ENCODE measurements at regions not wholly inside any gene's neighbourhood (a gene's known extent, or its start where the extent isn't known, plus 50 kb on each side); places are given as distances from the start of the nearest gene placed in this dataset.

DNA sequence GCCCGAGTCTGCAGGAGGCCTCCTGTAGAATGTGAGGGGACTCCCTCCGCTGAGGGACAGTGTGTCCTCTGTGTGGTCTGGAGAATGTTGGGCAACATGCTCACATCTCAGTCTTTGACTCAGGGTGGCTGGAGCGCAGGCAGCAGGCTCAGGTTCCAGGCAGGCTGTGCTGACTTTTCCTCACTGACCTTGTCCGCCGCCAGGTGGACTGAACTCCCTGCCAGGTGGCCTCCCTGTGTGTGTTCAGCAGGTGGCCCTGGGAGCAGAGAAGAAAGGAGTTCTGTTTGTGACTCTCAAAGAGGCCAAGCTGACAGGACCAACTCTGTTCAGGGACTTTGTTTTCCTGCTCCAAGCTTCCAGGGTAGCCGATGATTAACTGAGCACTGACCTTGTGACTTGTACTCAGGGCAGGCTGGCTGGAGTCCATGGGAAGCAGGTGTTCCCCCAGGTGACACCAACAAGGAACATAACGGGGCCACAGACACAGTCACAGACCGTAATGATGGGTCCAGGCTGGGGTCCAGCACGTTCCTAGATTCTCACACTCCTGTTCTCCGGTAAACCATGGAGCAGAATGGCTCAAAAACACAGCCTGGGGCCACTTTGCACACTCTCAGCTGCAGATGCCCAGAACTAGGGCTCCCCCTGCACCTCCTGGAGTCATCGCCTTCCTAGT is 439.8 kb downstream of the RNF144A start:
- no peaks in the 10 kb centered on the region for H3K79me2 ChIP-seq (ENCODE audit: control insufficient read depth, low read length)
- H3K27me3 ChIP-seq (ENCODE audit: control insufficient read depth, low read length), result no peaks in the 10 kb centered on the region; the same call in 1 of the 2 replicates
- H3K9me3 ChIP-seq (ENCODE audit: control insufficient read depth, insufficient read depth, low read length), result no peaks in the 10 kb centered on the region
- no peaks in the 10 kb centered on the region for H3K36me3 ChIP-seq (ENCODE audit: control insufficient read depth, low read length)
- H3K27ac ChIP-seq (ENCODE audit: low read depth, low read length), result no peak overlapping the region
- no peaks in the 10 kb centered on the region for H3K4me1 ChIP-seq (ENCODE audit: control insufficient read depth, low read length)
- H3K4me3 ChIP-seq (ENCODE audit: low read length), result no peak overlapping the region
- TF ChIP-seq, protein P1, sequence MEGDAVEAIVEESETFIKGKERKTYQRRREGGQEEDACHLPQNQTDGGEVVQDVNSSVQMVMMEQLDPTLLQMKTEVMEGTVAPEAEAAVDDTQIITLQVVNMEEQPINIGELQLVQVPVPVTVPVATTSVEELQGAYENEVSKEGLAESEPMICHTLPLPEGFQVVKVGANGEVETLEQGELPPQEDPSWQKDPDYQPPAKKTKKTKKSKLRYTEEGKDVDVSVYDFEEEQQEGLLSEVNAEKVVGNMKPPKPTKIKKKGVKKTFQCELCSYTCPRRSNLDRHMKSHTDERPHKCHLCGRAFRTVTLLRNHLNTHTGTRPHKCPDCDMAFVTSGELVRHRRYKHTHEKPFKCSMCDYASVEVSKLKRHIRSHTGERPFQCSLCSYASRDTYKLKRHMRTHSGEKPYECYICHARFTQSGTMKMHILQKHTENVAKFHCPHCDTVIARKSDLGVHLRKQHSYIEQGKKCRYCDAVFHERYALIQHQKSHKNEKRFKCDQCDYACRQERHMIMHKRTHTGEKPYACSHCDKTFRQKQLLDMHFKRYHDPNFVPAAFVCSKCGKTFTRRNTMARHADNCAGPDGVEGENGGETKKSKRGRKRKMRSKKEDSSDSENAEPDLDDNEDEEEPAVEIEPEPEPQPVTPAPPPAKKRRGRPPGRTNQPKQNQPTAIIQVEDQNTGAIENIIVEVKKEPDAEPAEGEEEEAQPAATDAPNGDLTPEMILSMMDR (IDR thresholded peaks at IDR 0.05; ENCODE audit: low read depth, low read length, poor library complexity, severe bottlenecking), result no peak
- TF ChIP-seq EZH2phosphoT487 (IDR thresholded peaks at IDR 0.05; ENCODE audit: borderline replicate concordance, low read length), result no peak
- H3F3A ChIP-seq (ENCODE audit: control insufficient read depth, insufficient read depth), result no peaks in the 10 kb centered on the region
- no peaks in the 10 kb centered on the region for H3K9me2 ChIP-seq (replicated peaks; ENCODE audit: control insufficient read depth, low read length)
- no peaks in the 10 kb centered on the region for H4K20me1 ChIP-seq (ENCODE audit: control insufficient read depth, insufficient read depth, low read depth, low read length)
- no peak overlapping the region for H3K4me2 ChIP-seq (ENCODE audit: low read length)

DNA sequence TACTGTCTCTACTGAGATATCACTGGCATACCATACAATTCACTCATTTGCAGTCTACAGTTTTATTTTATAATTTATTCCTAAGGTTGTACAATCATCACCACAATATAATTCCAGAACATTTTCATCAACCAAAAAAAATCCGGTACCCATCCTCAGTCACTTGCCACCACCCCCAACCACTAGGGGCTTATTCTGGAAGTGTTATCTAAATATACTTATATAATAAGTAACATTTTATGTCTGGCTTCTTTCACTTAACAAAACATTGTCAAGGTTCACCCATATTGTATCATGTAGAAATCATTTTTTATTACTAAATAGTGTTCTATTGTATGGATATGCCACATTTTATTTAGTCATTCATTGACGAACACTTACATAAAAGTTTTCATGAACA is 440.8 kb downstream of the RNF144A start:
- Histone ChIP-seq H3K9me3 (ENCODE audit: control insufficient read depth, insufficient read depth, low read length) (no peaks in the 10 kb centered on the region), H3K4me3 (ENCODE audit: low read length) (no peak overlapping the region), H3K79me2 (ENCODE audit: control insufficient read depth, low read length) (no peaks in the 10 kb centered on the region), H3K36me3 (ENCODE audit: control insufficient read depth, low read length) (no peaks in the 10 kb centered on the region), H3K4me2 (ENCODE audit: low read length) (no peak overlapping the region), H3F3A (ENCODE audit: control insufficient read depth, insufficient read depth) (no peaks in the 10 kb centered on the region), H4K20me1 (ENCODE audit: control insufficient read depth, insufficient read depth, low read depth, low read length) (no peaks in the 10 kb centered on the region), H3K4me1 (ENCODE audit: control insufficient read depth, low read length) (no peaks in the 10 kb centered on the region), H3K27ac (ENCODE audit: low read depth, low read length) (no peak overlapping the region), H3K9me2 (replicated peaks; ENCODE audit: control insufficient read depth, low read length) (no peaks in the 10 kb centered on the region), H3K27me3 (ENCODE audit: control insufficient read depth, low read length) (no peaks in the 10 kb centered on the region; the same call in 1 of the 2 replicates)
- no peak for TF ChIP-seq EZH2phosphoT487 (IDR thresholded peaks at IDR 0.05; ENCODE audit: borderline replicate concordance, low read length)
- TF ChIP-seq, protein P1 (IDR thresholded peaks at IDR 0.05; ENCODE audit: low read depth, low read length, poor library complexity, severe bottlenecking), result no peak

DNA sequence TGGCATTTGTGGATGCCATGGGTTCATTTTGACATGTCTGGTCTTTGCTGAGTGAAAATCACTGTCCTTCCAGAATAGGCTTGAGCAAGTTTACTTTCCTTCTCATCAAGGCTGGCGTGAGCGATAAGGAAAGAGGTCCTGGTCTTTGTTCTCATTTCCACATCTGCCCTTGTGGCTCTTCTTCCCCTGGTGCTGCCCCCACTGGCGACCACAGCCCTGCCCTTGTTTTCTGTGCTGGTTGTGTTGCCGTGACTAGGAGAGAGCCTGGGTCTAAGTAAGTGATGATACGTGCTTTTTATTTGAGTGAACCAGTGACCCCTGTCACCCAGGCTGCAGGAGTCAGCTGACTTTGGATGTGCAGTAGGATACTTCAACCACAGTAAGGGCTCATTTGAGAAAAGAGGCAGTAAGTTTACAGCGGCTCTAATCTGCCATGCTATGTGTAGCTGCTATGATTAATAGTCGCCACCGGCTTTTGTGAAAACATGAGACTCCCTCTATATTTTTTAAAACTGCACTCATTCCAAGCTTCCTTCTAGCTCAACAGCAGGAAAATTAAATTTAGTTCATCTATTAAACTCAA is 441.7 kb downstream of the RNF144A start:
- Histone ChIP-seq H3F3A (ENCODE audit: control insufficient read depth, insufficient read depth) (no peaks in the 10 kb centered on the region), H3K4me3 (ENCODE audit: low read length) (no peak overlapping the region), H3K27ac (ENCODE audit: low read depth, low read length) (no peak overlapping the region), H3K27me3 (ENCODE audit: control insufficient read depth, low read length) (no peaks in the 10 kb centered on the region; the same call in 1 of the 2 replicates), H3K79me2 (ENCODE audit: control insufficient read depth, low read length) (no peaks in the 10 kb centered on the region), H3K36me3 (ENCODE audit: control insufficient read depth, low read length) (no peaks in the 10 kb centered on the region), H3K9me3 (ENCODE audit: control insufficient read depth, insufficient read depth, low read length) (no peaks in the 10 kb centered on the region), H3K4me1 (ENCODE audit: control insufficient read depth, low read length) (no peaks in the 10 kb centered on the region), H4K20me1 (ENCODE audit: control insufficient read depth, insufficient read depth, low read depth, low read length) (no peaks in the 10 kb centered on the region), H3K9me2 (replicated peaks; ENCODE audit: control insufficient read depth, low read length) (no peaks in the 10 kb centered on the region), H3K4me2 (ENCODE audit: low read length) (no peak overlapping the region)
- TF ChIP-seq EZH2phosphoT487 (IDR thresholded peaks at IDR 0.05; ENCODE audit: borderline replicate concordance, low read length), result no peak
- TF ChIP-seq, protein P1 (IDR thresholded peaks at IDR 0.05; ENCODE audit: low read depth, low read length, poor library complexity, severe bottlenecking), result no peak

All from DOHH2 (cell line).